ENCODE measurements at regions not wholly inside any gene's neighbourhood (a gene's known extent, or its start where the extent isn't known, plus 50 kb on each side); places are given as distances from the start of the nearest gene placed in this dataset.
"Not testable (repeated sequence)": the region's sequence is repeated elsewhere in the genome, so short reads cannot be mapped to it uniquely, and the experiment has no call there.

GRCh38 chr5:157968570-157968969 lies 109.6 kb upstream of the CLINT1 start:
- not testable (repeated sequence) for DNase-seq; H3K9me2 ChIP-seq (replicated peaks; ENCODE audit: insufficient read depth, low read length); H3K9ac ChIP-seq (ENCODE audit: low read length)

GRCh38 chr5:157965989-157966388 lies 107.0 kb upstream of the CLINT1 start:
- H3K36me3 ChIP-seq (ENCODE audit: insufficient read depth, low read length), result no peaks in the 10 kb centered on the region
- no peak overlapping the region for H3K27ac ChIP-seq (ENCODE audit: low read length)
- no peak overlapping the region for H2AFZ ChIP-seq (ENCODE audit: low read length)
- DNase-seq, result no peak
- H3K27me3 ChIP-seq (ENCODE audit: low read length), result no peaks in the 10 kb centered on the region
- peaks cover 5% of the 10 kb centered on the region; the same call in 1 of the 2 replicates for H3K4me1 ChIP-seq (ENCODE audit: low read length)
- no peaks in the 10 kb centered on the region for H3K9me2 ChIP-seq (replicated peaks; ENCODE audit: insufficient read depth, low read length)
- no peak overlapping the region for H3K9ac ChIP-seq (ENCODE audit: low read length)
- H3K79me2 ChIP-seq (ENCODE audit: low read length), result no peaks in the 10 kb centered on the region
- H3K4me2 ChIP-seq (ENCODE audit: low read depth, low read length, poor library complexity, severe bottlenecking), result no peak overlapping the region
- H4K20me1 ChIP-seq (ENCODE audit: insufficient read depth, low read depth, low read length), result no peaks in the 10 kb centered on the region
- no peak overlapping the region for H3K4me3 ChIP-seq (ENCODE audit: low read length)
- H3K9me3 ChIP-seq (ENCODE audit: low read length), result no peaks in the 10 kb centered on the region

More at GRCh38 chr5:157968570-157968969, 109.6 kb upstream of the CLINT1 start:
- H4K20me1 ChIP-seq (ENCODE audit: insufficient read depth, low read depth, low read length); H3K79me2 ChIP-seq (ENCODE audit: low read length); H2AFZ ChIP-seq (ENCODE audit: low read length); H3K4me1 ChIP-seq (ENCODE audit: low read length); H3K4me2 ChIP-seq (ENCODE audit: low read depth, low read length, poor library complexity, severe bottlenecking); H3K9me3 ChIP-seq (ENCODE audit: low read length); H3K27me3 ChIP-seq (ENCODE audit: low read length); H3K4me3 ChIP-seq (ENCODE audit: low read length); H3K27ac ChIP-seq (ENCODE audit: low read length); H3K36me3 ChIP-seq (ENCODE audit: insufficient read depth, low read length): not testable (repeated sequence)

- no peaks in the 10 kb centered on the region for H3K9me2 ChIP-seq (replicated peaks; ENCODE audit: insufficient read depth, low read length)
- no peak overlapping the region for H3K4me3 ChIP-seq (ENCODE audit: low read length)
- no peaks in the 10 kb centered on the region for H3K9me3 ChIP-seq (ENCODE audit: low read length)
- peaks cover 5% of the 10 kb centered on the region; the same call in 1 of the 2 replicates for H3K4me1 ChIP-seq (ENCODE audit: low read length)
- no peaks in the 10 kb centered on the region for H3K27me3 ChIP-seq (ENCODE audit: low read length)
- no peak overlapping the region for H3K27ac ChIP-seq (ENCODE audit: low read length)
- H3K79me2 ChIP-seq (ENCODE audit: low read length), result no peaks in the 10 kb centered on the region
- no peaks in the 10 kb centered on the region for H3K36me3 ChIP-seq (ENCODE audit: insufficient read depth, low read length)
- no peak overlapping the region for H3K9ac ChIP-seq (ENCODE audit: low read length)
- H3K4me2 ChIP-seq (ENCODE audit: low read depth, low read length, poor library complexity, severe bottlenecking), result no peak overlapping the region
- H4K20me1 ChIP-seq (ENCODE audit: insufficient read depth, low read depth, low read length), result no peaks in the 10 kb centered on the region
- DNase-seq, result no peak
- H2AFZ ChIP-seq (ENCODE audit: low read length), result no peak overlapping the region
These were observed 106.2 kb upstream of the CLINT1 start for GRCh38 chr5:157965040-157965678.

- H4K20me1 ChIP-seq (ENCODE audit: insufficient read depth, low read depth, low read length), result no peaks in the 10 kb centered on the region
- no peak overlapping the region for H2AFZ ChIP-seq (ENCODE audit: low read length)
- no peak overlapping the region for H3K9ac ChIP-seq (ENCODE audit: low read length)
- H3K4me2 ChIP-seq (ENCODE audit: low read depth, low read length, poor library complexity, severe bottlenecking), result no peak overlapping the region
- H3K27ac ChIP-seq (ENCODE audit: low read length), result no peak overlapping the region
- H3K79me2 ChIP-seq (ENCODE audit: low read length), result no peaks in the 10 kb centered on the region
- H3K36me3 ChIP-seq (ENCODE audit: insufficient read depth, low read length), result no peaks in the 10 kb centered on the region
- no peak for DNase-seq
- H3K4me1 ChIP-seq (ENCODE audit: low read length), result peaks cover 5% of the 10 kb centered on the region; the same call in 1 of the 2 replicates
- H3K4me3 ChIP-seq (ENCODE audit: low read length), result no peak overlapping the region
- H3K9me3 ChIP-seq (ENCODE audit: low read length), result no peaks in the 10 kb centered on the region
- H3K9me2 ChIP-seq (replicated peaks; ENCODE audit: insufficient read depth, low read length), result no peaks in the 10 kb centered on the region
- H3K27me3 ChIP-seq (ENCODE audit: low read length), result no peaks in the 10 kb centered on the region
These were observed 104.8 kb upstream of the CLINT1 start for GRCh38 chr5:157963761-157964160.

- no peak overlapping the region for H3K4me3 ChIP-seq (ENCODE audit: low read length)
- H3K4me2 ChIP-seq (ENCODE audit: low read depth, low read length, poor library complexity, severe bottlenecking), result no peak overlapping the region
- no peaks in the 10 kb centered on the region for H3K79me2 ChIP-seq (ENCODE audit: low read length)
- no peaks in the 10 kb centered on the region for H3K9me3 ChIP-seq (ENCODE audit: low read length)
- no peak overlapping the region for H3K27ac ChIP-seq (ENCODE audit: low read length)
- peaks cover 5% of the 10 kb centered on the region; the same call in 1 of the 2 replicates for H3K4me1 ChIP-seq (ENCODE audit: low read length)
- DNase-seq, result no peak
- H3K36me3 ChIP-seq (ENCODE audit: insufficient read depth, low read length), result no peaks in the 10 kb centered on the region
- H2AFZ ChIP-seq (ENCODE audit: low read length), result no peak overlapping the region
- H3K9me2 ChIP-seq (replicated peaks; ENCODE audit: insufficient read depth, low read length), result no peaks in the 10 kb centered on the region
- no peak overlapping the region for H3K9ac ChIP-seq (ENCODE audit: low read length)
- no peaks in the 10 kb centered on the region for H3K27me3 ChIP-seq (ENCODE audit: low read length)
- no peaks in the 10 kb centered on the region for H4K20me1 ChIP-seq (ENCODE audit: insufficient read depth, low read depth, low read length)
These were observed 104.3 kb upstream of the CLINT1 start for GRCh38 chr5:157963244-157963643.

- not testable (repeated sequence) for H2AFZ ChIP-seq (ENCODE audit: low read length); H3K27ac ChIP-seq (ENCODE audit: low read length); H3K36me3 ChIP-seq (ENCODE audit: insufficient read depth, low read length); DNase-seq; H4K20me1 ChIP-seq (ENCODE audit: insufficient read depth, low read depth, low read length); H3K4me3 ChIP-seq (ENCODE audit: low read length); H3K4me1 ChIP-seq (ENCODE audit: low read length); H3K9ac ChIP-seq (ENCODE audit: low read length); H3K79me2 ChIP-seq (ENCODE audit: low read length); H3K9me3 ChIP-seq (ENCODE audit: low read length); H3K9me2 ChIP-seq (replicated peaks; ENCODE audit: insufficient read depth, low read length); H3K4me2 ChIP-seq (ENCODE audit: low read depth, low read length, poor library complexity, severe bottlenecking); H3K27me3 ChIP-seq (ENCODE audit: low read length)
These were observed 103.7 kb upstream of the CLINT1 start for GRCh38 chr5:157962686-157963085.

- H3K9ac ChIP-seq (ENCODE audit: low read length), result no peak overlapping the region
- H3K9me3 ChIP-seq (ENCODE audit: low read length), result no peaks in the 10 kb centered on the region
- peaks cover 5% of the 10 kb centered on the region; the same call in 1 of the 2 replicates for H3K4me1 ChIP-seq (ENCODE audit: low read length)
- no peaks in the 10 kb centered on the region for H4K20me1 ChIP-seq (ENCODE audit: insufficient read depth, low read depth, low read length)
- H3K27ac ChIP-seq (ENCODE audit: low read length), result no peak overlapping the region
- H3K4me2 ChIP-seq (ENCODE audit: low read depth, low read length, poor library complexity, severe bottlenecking), result no peak overlapping the region
- H3K4me3 ChIP-seq (ENCODE audit: low read length), result no peak overlapping the region
- H3K36me3 ChIP-seq (ENCODE audit: insufficient read depth, low read length), result no peaks in the 10 kb centered on the region
- DNase-seq, result no peak
- no peaks in the 10 kb centered on the region for H3K27me3 ChIP-seq (ENCODE audit: low read length)
- no peaks in the 10 kb centered on the region for H3K9me2 ChIP-seq (replicated peaks; ENCODE audit: insufficient read depth, low read length)
- H2AFZ ChIP-seq (ENCODE audit: low read length), result no peak overlapping the region
- H3K79me2 ChIP-seq (ENCODE audit: low read length), result no peaks in the 10 kb centered on the region
These were observed 103.1 kb upstream of the CLINT1 start for GRCh38 chr5:157961896-157962590.

- H3K9ac ChIP-seq (ENCODE audit: low read length), result no peak overlapping the region
- H3K79me2 ChIP-seq (ENCODE audit: low read length), result no peaks in the 10 kb centered on the region
- no peak overlapping the region for H3K4me3 ChIP-seq (ENCODE audit: low read length)
- H3K27ac ChIP-seq (ENCODE audit: low read length), result no peak overlapping the region
- no peak overlapping the region for H3K4me2 ChIP-seq (ENCODE audit: low read depth, low read length, poor library complexity, severe bottlenecking)
- no peaks in the 10 kb centered on the region for H3K27me3 ChIP-seq (ENCODE audit: low read length)
- DNase-seq, result no peak
- no peaks in the 10 kb centered on the region for H3K36me3 ChIP-seq (ENCODE audit: insufficient read depth, low read length)
- no peaks in the 10 kb centered on the region for H4K20me1 ChIP-seq (ENCODE audit: insufficient read depth, low read depth, low read length)
- H3K9me2 ChIP-seq (replicated peaks; ENCODE audit: insufficient read depth, low read length), result no peaks in the 10 kb centered on the region
- H2AFZ ChIP-seq (ENCODE audit: low read length), result no peak overlapping the region
- H3K4me1 ChIP-seq (ENCODE audit: low read length), result peaks cover 5% of the 10 kb centered on the region; the same call in 1 of the 2 replicates
- no peaks in the 10 kb centered on the region for H3K9me3 ChIP-seq (ENCODE audit: low read length)
These were observed 102.2 kb upstream of the CLINT1 start for GRCh38 chr5:157961176-157961575.
